ENCODE measurements at regions not wholly inside any gene's neighbourhood (a gene's known extent, or its start where the extent isn't known, plus 50 kb on each side); places are given as distances from the start of the nearest gene placed in this dataset.
"Not testable (repeated sequence)": the region's sequence is repeated elsewhere in the genome, so short reads cannot be mapped to it uniquely, and the experiment has no call there.

- DNase-seq (ENCODE audit: extremely low read depth in 1 of 4, low spot score in 3 of 4) (no peak), FAIRE-seq (no peak), ATAC-seq (no peak)
- no peaks in the 10 kb centered on the region for H3K79me2 ChIP-seq (ENCODE audit: control insufficient read depth, insufficient read depth, low read length)
- H4K20me1 ChIP-seq (replicated peaks; ENCODE audit: control insufficient read depth, insufficient read depth, low read length): no peaks in the 10 kb centered on the region
- H3K4me1 ChIP-seq (replicated peaks in 1 of 2; ENCODE audit: control insufficient read depth in 2 of 2, insufficient read depth in 2 of 2, low read length in 2 of 2): no peaks in the 10 kb centered on the region
- WGBS (ENCODE audit: insufficient coverage, low coverage, missing lambda C conversion rate): 8% methylated on average over 1 of the region's 1 CpG
- TF ChIP-seq GTF2F1 (IDR thresholded peaks at IDR 0.05; ENCODE audit: low read depth, low read length): no peak
- peak; percentile 88 for TF ChIP-seq MAFF (IDR thresholded peaks at IDR 0.05; ENCODE audit: low read length)
- TF ChIP-seq MAFK (IDR thresholded peaks at IDR 0.05; ENCODE audit: low read length): peak; percentile 88
- TF ChIP-seq RBM34 (IDR thresholded peaks at IDR 0.05; ENCODE audit: borderline replicate concordance, insufficient read depth, low read length): no peak
- TF ChIP-seq ZNF79 (CRISPR knock-in tag; IDR thresholded peaks at IDR 0.05; ENCODE audit: low read depth): no peak
- TF ChIP-seq ZNF316 (IDR thresholded peaks at IDR 0.05): peak; percentile 58; the same call in 1 of the 2 replicates
- peak; percentile 40; the same call in 1 of the 2 replicates for TF ChIP-seq C11orf30 (IDR thresholded peaks at IDR 0.05; ENCODE audit: low read depth)
- TF ChIP-seq NCOA2 (IDR thresholded peaks at IDR 0.05; ENCODE audit: partially characterized antibody in 2 of 2): no peak
- no peak for TF ChIP-seq ETS2 (tag; IDR thresholded peaks at IDR 0.05; ENCODE audit: borderline replicate concordance, poor library complexity, severe bottlenecking)
- peak; percentile 45 for TF ChIP-seq MAFG (tag; conservative IDR thresholded peaks at IDR 0.05)
- TF ChIP-seq SMAD3 (CRISPR knock-in tag; conservative IDR thresholded peaks at IDR 0.05): no peak
- no peak overlapping the region for H2AFZ ChIP-seq (ENCODE audit: low read depth, low read length)
- no peak overlapping the region for H3K9ac ChIP-seq (ENCODE audit: insufficient read depth in 1 of 2, low read depth in 2 of 2, low read length in 2 of 2)
- H3K36me3 ChIP-seq (ENCODE audit: control insufficient read depth, insufficient read depth, low read length): no peaks in the 10 kb centered on the region
- intact Hi-C loops (cut with micrococcal nuclease) (no loop called here), in situ Hi-C loops (cut with MboI) (no loop called here)
- POLR2A ChIA-PET: no interaction called here
- no TSS peak for BruUV-seq (replicated peaks)
- CTCF ChIA-PET (ENCODE audit: low intra/inter-chr PET ratio): no interaction called here
- H3K9me3 ChIP-seq (replicated peaks; ENCODE audit: control insufficient read depth, insufficient read depth, low read depth, low read length): no peaks in the 10 kb centered on the region
- H3K9me1 ChIP-seq (ENCODE audit: control insufficient read depth, insufficient read depth, low read length): no peaks in the 10 kb centered on the region
- no peaks in the 10 kb centered on the region for H3K27me3 ChIP-seq (ENCODE audit: control insufficient read depth in 2 of 2, insufficient read depth in 2 of 2, low read length in 2 of 2)
- no peak overlapping the region for H3K4me2 ChIP-seq (ENCODE audit: insufficient read depth, low read length)
- H3K4me3 ChIP-seq: no peak overlapping the region
- no peak overlapping the region for H3K27ac ChIP-seq (ENCODE audit: extremely low read depth, low read depth, low read length)
Measured at GRCh38 chr3:159401069-159401468, 587.6 kb upstream of the IL12A start.

GRCh38 chr3:159409711-159410110 is 578.9 kb upstream of the IL12A start:
- CTCF ChIA-PET (ENCODE audit: low intra/inter-chr PET ratio); H3K9me3 ChIP-seq (replicated peaks; ENCODE audit: control insufficient read depth, insufficient read depth, low read depth, low read length); H3K4me1 ChIP-seq (replicated peaks in 1 of 2; ENCODE audit: control insufficient read depth in 2 of 2, insufficient read depth in 2 of 2, low read length in 2 of 2); H3K79me2 ChIP-seq (ENCODE audit: control insufficient read depth, insufficient read depth, low read length); H3K9me1 ChIP-seq (ENCODE audit: control insufficient read depth, insufficient read depth, low read length); H3K4me3 ChIP-seq; intact Hi-C loops (cut with micrococcal nuclease); H2AFZ ChIP-seq (ENCODE audit: low read depth, low read length); BruUV-seq (replicated peaks); H3K4me2 ChIP-seq (ENCODE audit: insufficient read depth, low read length); H3K27me3 ChIP-seq (ENCODE audit: control insufficient read depth in 2 of 2, insufficient read depth in 2 of 2, low read length in 2 of 2); H3K9ac ChIP-seq (ENCODE audit: insufficient read depth in 1 of 2, low read depth in 2 of 2, low read length in 2 of 2); ATAC-seq; POLR2A ChIA-PET; H3K27ac ChIP-seq (ENCODE audit: extremely low read depth, low read depth, low read length); H4K20me1 ChIP-seq (replicated peaks; ENCODE audit: control insufficient read depth, insufficient read depth, low read length); DNase-seq (ENCODE audit: extremely low read depth in 1 of 4, low spot score in 3 of 4); FAIRE-seq; H3K36me3 ChIP-seq (ENCODE audit: control insufficient read depth, insufficient read depth, low read length); in situ Hi-C loops (cut with MboI): not testable (repeated sequence)
